Mesenchymal stem cell (in vitro differentiated cells and primary cell): ENCODE measurements at regions not wholly inside any gene's neighbourhood (a gene's known extent, or its start where the extent isn't known, plus 50 kb on each side); places are given as distances from the start of the nearest gene placed in this dataset.

Experiments used
- DNase-seq: peaks from one replicate; pipeline ENCODE4 v3.0.0-alpha.2; 2013
- H2AFZ ChIP-seq: one replicate; pipeline ENCODE4 v1.6.1; 2013; ENCODE audit warnings: low read depth, mild to moderate bottlenecking, control low read depth, inconsistent platforms, low read length, moderate library complexity
- H2AK5ac ChIP-seq: 2 replicates; pipeline ENCODE4 v1.6.1; 2013; ENCODE audit warnings: low read length, moderate library complexity, mild to moderate bottlenecking, inconsistent platforms; ENCODE audit not compliant: severe bottlenecking
- H2BK120ac ChIP-seq: one replicate; pipeline ENCODE4 v1.6.1; 2013; ENCODE audit warnings: low read depth, mild to moderate bottlenecking, inconsistent platforms, low read length, moderate library complexity
- H2BK12ac ChIP-seq, 2 experiments: one replicate each; pipeline ENCODE4 v1.6.1; 2013; ENCODE audit warnings: inconsistent platforms in 2 of 2, low read length in 2 of 2, mild to moderate bottlenecking in 2 of 2, moderate library complexity in 2 of 2, control low read depth in 1 of 2
- H2BK15ac ChIP-seq: one replicate; pipeline ENCODE4 v1.6.1; 2013; ENCODE audit warnings: mild to moderate bottlenecking, low read depth, inconsistent platforms; ENCODE audit not compliant: poor library complexity, severe bottlenecking
- H2BK5ac ChIP-seq: 2 replicates; pipeline ENCODE4 v1.6.1; 2013; ENCODE audit warnings: low read depth, mild to moderate bottlenecking, low read length, control low read depth, inconsistent platforms; ENCODE audit not compliant: poor library complexity, severe bottlenecking
- H3K14ac ChIP-seq, 2 experiments: one replicate each; pipeline ENCODE4 v1.6.1; 2013; ENCODE audit warnings: inconsistent platforms in 2 of 2, low read length in 2 of 2, control low read depth in 1 of 2, mild to moderate bottlenecking in 1 of 2, moderate library complexity in 1 of 2
- H3K18ac ChIP-seq, 2 experiments: one replicate each; pipeline ENCODE4 v1.6.1; 2013; ENCODE audit warnings: inconsistent platforms in 2 of 2, low read length in 2 of 2, control low read depth in 1 of 2, low read depth in 1 of 2, mild to moderate bottlenecking in 1 of 2
- H3K23ac ChIP-seq, 2 experiments: one replicate each; pipeline ENCODE4 v1.6.1; 2013; ENCODE audit warnings: inconsistent platforms in 2 of 2, low read length in 2 of 2, mild to moderate bottlenecking in 2 of 2, moderate library complexity in 2 of 2, control low read depth in 1 of 2
- H3K27ac ChIP-seq: 2 replicates; pipeline ENCODE4 v1.5.1; 2013; ENCODE audit warnings: mild to moderate bottlenecking, moderate library complexity, low read length, control low read depth, inconsistent platforms; ENCODE audit not compliant: poor library complexity, severe bottlenecking
- H3K27me3 ChIP-seq, 2 experiments: 2 replicates each; pipeline versions ENCODE4 v1.6.1 to v1.7.0; 2013; ENCODE audit warnings: low read length in 2 of 2, mild to moderate bottlenecking in 2 of 2, moderate library complexity in 2 of 2, control low read depth in 1 of 2, inconsistent platforms in 1 of 2; ENCODE audit not compliant: control insufficient read depth in 1 of 2, insufficient read depth in 1 of 2
- H3K36me3 ChIP-seq, 2 experiments: 2 replicates each; pipeline versions ENCODE4 v1.6.1 to v1.7.0; 2013; ENCODE audit warnings: low read length in 2 of 2, control low read depth in 1 of 2, inconsistent platforms in 1 of 2, low read depth in 1 of 2, mild to moderate bottlenecking in 1 of 2; ENCODE audit not compliant: insufficient read depth in 2 of 2, control insufficient read depth in 1 of 2
- H3K4ac ChIP-seq, 2 experiments: one replicate each; pipeline ENCODE4 v1.6.1; 2013; ENCODE audit warnings: inconsistent platforms in 2 of 2, low read length in 2 of 2, mild to moderate bottlenecking in 2 of 2, moderate library complexity in 2 of 2, control low read depth in 1 of 2, low read depth in 1 of 2
- H3K4me1 ChIP-seq: 2 replicates; pipeline ENCODE4 v1.6.1; 2013; ENCODE audit warnings: low read depth, low read length, control low read depth; ENCODE audit not compliant: control insufficient read depth, insufficient read depth
- H3K4me2 ChIP-seq: 2 replicates; pipeline ENCODE4 v1.6.1; 2013; ENCODE audit warnings: low read length, mild to moderate bottlenecking, inconsistent platforms; ENCODE audit not compliant: poor library complexity, severe bottlenecking
- H3K4me3 ChIP-seq, 2 experiments: 2 replicates each; pipeline versions ENCODE4 v1.5.1 to v1.7.0; 2013; ENCODE audit warnings: low read length in 2 of 2, mild to moderate bottlenecking in 2 of 2, control low read depth in 1 of 2, low read depth in 1 of 2; ENCODE audit not compliant: insufficient read depth in 1 of 2
- H3K79me1 ChIP-seq: replicated peaks from 2 replicates; pipeline ENCODE4 v1.6.1; 2013; ENCODE audit warnings: mild to moderate bottlenecking, control low read depth, low read length, inconsistent platforms; ENCODE audit not compliant: poor library complexity, severe bottlenecking
- H3K9ac ChIP-seq: 2 replicates; pipeline ENCODE4 v1.7.0; 2013; ENCODE audit warnings: mild to moderate bottlenecking, low read length, moderate library complexity
- H3K9me3 ChIP-seq: 2 replicates; pipeline ENCODE4 v1.7.0; 2013; ENCODE audit warnings: mild to moderate bottlenecking, low read length; ENCODE audit not compliant: control insufficient read depth
- H4K8ac ChIP-seq: one replicate; pipeline ENCODE4 v1.6.1; 2013; ENCODE audit warnings: inconsistent platforms, mild to moderate bottlenecking, low read length, moderate library complexity
- H4K91ac ChIP-seq: one replicate; pipeline ENCODE4 v1.6.1; 2013; ENCODE audit warnings: mild to moderate bottlenecking, low read length, inconsistent platforms
- WGBS: methylation state at CpG from one replicate; pipeline ENCODE4 v1.1.7; 2013; ENCODE audit warnings: mixed read lengths; 5-methylcytosine and 5-hydroxymethylcytosine counted together

GRCh38 chr7:119392-120163 lies 72.8 kb upstream of the FAM20C start:
- Histone ChIP-seq H3K4ac (peak overlapping the region; percentile 29 to 79), H3K27me3 (peaks cover 0 to 7% of the 10 kb centered on the region in 2 experiments)
- 53% methylated on average over 27 of the region's 27 CpGs for whole genome bisulfite sequencing

DNA sequence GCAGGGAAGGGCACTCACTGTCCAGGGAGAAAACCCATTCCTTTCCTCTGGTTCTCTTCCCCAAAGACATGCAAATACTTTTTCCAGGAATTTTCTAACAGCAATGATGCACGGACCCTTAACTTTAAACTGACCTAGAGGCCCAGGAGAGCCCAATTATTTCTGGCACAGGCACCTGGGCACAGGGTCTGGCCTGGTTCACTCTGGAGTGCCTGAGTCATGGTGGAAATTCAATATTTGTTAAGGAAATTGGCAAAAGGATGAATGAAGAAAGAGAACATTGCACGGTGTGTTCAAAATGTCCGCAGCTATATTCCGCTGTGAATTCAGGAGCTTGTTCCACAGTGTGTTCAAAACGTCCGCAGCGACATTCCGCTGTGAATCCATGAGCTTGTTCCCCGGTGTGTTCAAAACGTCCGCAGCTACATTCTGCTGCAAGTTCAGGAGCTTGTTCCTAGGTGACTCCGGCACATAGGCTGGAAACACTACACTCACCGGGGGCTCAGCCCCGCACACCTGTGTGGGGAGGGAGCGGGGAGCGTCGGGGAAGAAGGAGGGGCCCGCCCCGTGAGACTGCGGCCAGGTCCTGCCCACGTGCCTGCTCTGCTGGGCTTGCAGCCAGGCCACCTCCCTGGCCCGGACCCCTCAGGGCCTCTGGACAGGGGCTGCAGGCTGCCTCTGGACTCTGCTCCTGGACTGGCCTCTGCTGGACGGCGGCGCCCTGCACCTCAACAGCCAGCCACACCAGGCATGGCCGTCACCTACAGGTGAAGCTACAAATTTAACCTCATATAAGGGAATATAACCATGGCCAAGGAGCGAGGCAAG lies 72.0 kb upstream of the FAM20C start:
- H2AK5ac ChIP-seq: no peak overlapping the region
- no peaks in the 10 kb centered on the region for H3K9me3 ChIP-seq
- no peak for DNase-seq
- no peak overlapping the region for H2BK15ac ChIP-seq
- peak overlapping the region; percentile 80 for H4K91ac ChIP-seq
- peak overlapping the region; percentile 61 to 77 for H3K18ac ChIP-seq
- no peak overlapping the region for H2BK5ac ChIP-seq
- H3K4ac ChIP-seq: peak overlapping the region; percentile 29 to 79
- peak overlapping the region in 1 of 2 experiments; percentile 14 for H3K4me3 ChIP-seq
- H3K27ac ChIP-seq: no peak overlapping the region
- H4K8ac ChIP-seq: peak overlapping the region; percentile 80
- no peaks in the 10 kb centered on the region for H3K79me1 ChIP-seq
- no peak overlapping the region for H3K9ac ChIP-seq
- peak overlapping the region; percentile 18 to 56 for H2BK12ac ChIP-seq
- peak overlapping the region; percentile 16 for H2AFZ ChIP-seq
- H3K4me2 ChIP-seq: no peak overlapping the region
- peak overlapping the region; percentile 12 for H2BK120ac ChIP-seq
- 84% methylated on average over 26 of the region's 27 CpGs for WGBS
- H3K23ac ChIP-seq: no peak overlapping the region
- H3K4me1 ChIP-seq: peaks cover 16% of the 10 kb centered on the region
- H3K27me3 ChIP-seq: peaks cover 0 to 7% of the 10 kb centered on the region in 2 experiments
- peak overlapping the region in 1 of 2 experiments; percentile 48 for H3K14ac ChIP-seq
- peaks cover 0 to 2% of the 10 kb centered on the region in 2 experiments for H3K36me3 ChIP-seq

More at GRCh38 chr7:119392-120163, 72.8 kb upstream of the FAM20C start:
- Histone ChIP-seq H2BK120ac (peak overlapping the region; percentile 42), H4K8ac (peak overlapping the region; percentile 80), H3K23ac (no peak overlapping the region), H3K79me1 (no peaks in the 10 kb centered on the region), H3K36me3 (peaks cover 0 to 2% of the 10 kb centered on the region in 2 experiments), H3K18ac (peak overlapping the region; percentile 61 to 77), H3K9me3 (peaks cover 2% of the 10 kb centered on the region), H2AK5ac (no peak overlapping the region), H3K4me2 (peak overlapping the region; percentile 18), H3K14ac (peak overlapping the region in 1 of 2 experiments; percentile 48), H3K4me1 (peaks cover 16% of the 10 kb centered on the region), H2BK12ac (peak overlapping the region in 1 of 2 experiments; percentile 37), H4K91ac (peak overlapping the region; percentile 85), H2AFZ (peak overlapping the region; percentile 16), H3K27ac (no peak overlapping the region), H3K4me3 (peak overlapping the region in 1 of 2 experiments; percentile 12), H3K9ac (no peak overlapping the region), H2BK15ac (peak overlapping the region; percentile 6), H2BK5ac (no peak overlapping the region)
- peak; percentile 75 for DNase-seq

- Histone ChIP-seq H3K4me2 (no peak overlapping the region), H3K27me3 (peaks cover 0 to 7% of the 10 kb centered on the region in 2 experiments), H2AFZ (no peak overlapping the region), H3K4me3 (no peak overlapping the region), H3K4ac (peak overlapping the region in 1 of 2 experiments; percentile 36), H2AK5ac (no peak overlapping the region), H3K9ac (no peak overlapping the region), H2BK120ac (no peak overlapping the region), H2BK12ac (peak overlapping the region; percentile 37 to 61), H3K9me3 (no peaks in the 10 kb centered on the region), H3K18ac (no peak overlapping the region), H3K4me1 (peaks cover 16% of the 10 kb centered on the region), H3K14ac (peak overlapping the region in 1 of 2 experiments; percentile 73), H2BK15ac (no peak overlapping the region), H4K91ac (peak overlapping the region; percentile 25), H3K23ac (no peak overlapping the region), H2BK5ac (no peak overlapping the region), H3K79me1 (no peaks in the 10 kb centered on the region), H4K8ac (peak overlapping the region; percentile 19), H3K36me3 (peaks cover 0 to 2% of the 10 kb centered on the region in 2 experiments), H3K27ac (no peak overlapping the region)
- WGBS: 65% methylated on average over 12 of the region's 18 CpGs
- no peak for DNase-seq
Measured at GRCh38 chr7:121002-121785, 71.2 kb upstream of the FAM20C start.
